ENCODE measurements at regions not wholly inside any gene's neighbourhood (a gene's known extent, or its start where the extent isn't known, plus 50 kb on each side); places are given as distances from the start of the nearest gene placed in this dataset.

DNA sequence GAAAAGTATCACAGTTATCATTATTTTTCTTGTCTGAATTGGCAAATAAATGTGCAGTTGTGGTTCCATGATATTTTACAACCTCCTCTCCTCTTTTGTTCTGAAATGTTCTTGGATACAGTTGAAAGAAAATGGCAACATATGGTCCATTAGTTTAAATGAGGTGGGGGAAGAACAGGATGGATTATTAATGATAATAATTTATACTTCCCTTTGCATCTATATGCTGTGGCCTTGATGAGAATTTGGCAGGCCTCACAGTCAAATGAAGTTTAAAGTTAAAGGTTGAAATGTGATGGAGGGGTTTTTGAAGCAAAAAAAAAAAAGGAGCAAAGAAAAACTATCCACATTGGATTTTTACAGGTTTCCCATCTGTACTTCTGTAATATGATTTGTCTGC is 946.3 kb upstream of the INTU start:
- intact Hi-C loops (cut with micrococcal nuclease) (no loop called here), dilution Hi-C loops (cut with MboI; ENCODE audit: extremely low pct_ligation_motif_present, low sequenced_read_pairs) (no loop called here)
- Histone ChIP-seq H3K36me3 (ENCODE audit: control insufficient read depth in 2 of 2, extremely low read depth in 1 of 2, insufficient read depth in 2 of 2, low read length in 2 of 2) (no peaks in the 10 kb centered on the region), H4K20me1 (replicated peaks; ENCODE audit: control insufficient read depth, extremely low read depth, insufficient read depth, low read length) (no peaks in the 10 kb centered on the region), H3K9ac (replicated peaks; ENCODE audit: extremely low read depth, insufficient read depth, low read length) (no peak overlapping the region), H3K9me1 (replicated peaks; ENCODE audit: control insufficient read depth, extremely low read depth, insufficient read depth, low read length) (no peaks in the 10 kb centered on the region), H3K79me2 (ENCODE audit: control insufficient read depth, insufficient read depth, low read length) (no peaks in the 10 kb centered on the region), H2AFZ (ENCODE audit: low read depth, low read length) (no peak overlapping the region), H3K4me2 (ENCODE audit: insufficient read depth, low read length) (no peak overlapping the region), H3K4me1 (ENCODE audit: control insufficient read depth, extremely low read depth, insufficient read depth, low read length) (no peaks in the 10 kb centered on the region), H3K27ac (ENCODE audit: insufficient read depth, low read depth, low read length) (no peak overlapping the region), H3K4me3 (replicated peaks in 1 of 3; ENCODE audit: insufficient read depth in 1 of 3, low read depth in 1 of 3, low read length in 3 of 3) (no peak overlapping the region), H3K9me3 (replicated peaks; ENCODE audit: control insufficient read depth, insufficient read depth, low read length) (no peaks in the 10 kb centered on the region), H3K27me3 (ENCODE audit: control insufficient read depth in 2 of 2, insufficient read depth in 2 of 2, low read length in 2 of 2) (no peaks in the 10 kb centered on the region)
- POLR2A ChIA-PET, result no interaction called here
- FAIRE-seq (no peak), DNase-seq (ENCODE audit: low read depth, low spot score) (no peak)
- CTCF ChIA-PET, result no interaction called here
- no peak for TF ChIP-seq POLR2A (IDR thresholded peaks at IDR 0.05; ENCODE audit: low read depth, low read length)
- TF ChIP-seq, protein P1, sequence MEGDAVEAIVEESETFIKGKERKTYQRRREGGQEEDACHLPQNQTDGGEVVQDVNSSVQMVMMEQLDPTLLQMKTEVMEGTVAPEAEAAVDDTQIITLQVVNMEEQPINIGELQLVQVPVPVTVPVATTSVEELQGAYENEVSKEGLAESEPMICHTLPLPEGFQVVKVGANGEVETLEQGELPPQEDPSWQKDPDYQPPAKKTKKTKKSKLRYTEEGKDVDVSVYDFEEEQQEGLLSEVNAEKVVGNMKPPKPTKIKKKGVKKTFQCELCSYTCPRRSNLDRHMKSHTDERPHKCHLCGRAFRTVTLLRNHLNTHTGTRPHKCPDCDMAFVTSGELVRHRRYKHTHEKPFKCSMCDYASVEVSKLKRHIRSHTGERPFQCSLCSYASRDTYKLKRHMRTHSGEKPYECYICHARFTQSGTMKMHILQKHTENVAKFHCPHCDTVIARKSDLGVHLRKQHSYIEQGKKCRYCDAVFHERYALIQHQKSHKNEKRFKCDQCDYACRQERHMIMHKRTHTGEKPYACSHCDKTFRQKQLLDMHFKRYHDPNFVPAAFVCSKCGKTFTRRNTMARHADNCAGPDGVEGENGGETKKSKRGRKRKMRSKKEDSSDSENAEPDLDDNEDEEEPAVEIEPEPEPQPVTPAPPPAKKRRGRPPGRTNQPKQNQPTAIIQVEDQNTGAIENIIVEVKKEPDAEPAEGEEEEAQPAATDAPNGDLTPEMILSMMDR (IDR thresholded peaks at IDR 0.05; ENCODE audit: extremely low read depth in 1 of 2, insufficient read depth in 1 of 2, low read depth in 1 of 2, low read length in 2 of 2), result no peak
- TF ChIP-seq MYC (IDR thresholded peaks at IDR 0.05; ENCODE audit: low read depth, low read length), result no peak
- TF ChIP-seq, protein P2, sequence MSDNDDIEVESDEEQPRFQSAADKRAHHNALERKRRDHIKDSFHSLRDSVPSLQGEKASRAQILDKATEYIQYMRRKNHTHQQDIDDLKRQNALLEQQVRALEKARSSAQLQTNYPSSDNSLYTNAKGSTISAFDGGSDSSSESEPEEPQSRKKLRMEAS (IDR thresholded peaks at IDR 0.05; ENCODE audit: insufficient read depth, insufficient read length), result no peak
- no peak for TF ChIP-seq EZH2 (IDR thresholded peaks at IDR 0.05; ENCODE audit: borderline replicate concordance, low read depth, low read length, severe bottlenecking)
- TF ChIP-seq FOS (IDR thresholded peaks at IDR 0.05; ENCODE audit: borderline replicate concordance, insufficient read depth, low read length), result no peak
- TF ChIP-seq GATA2 (IDR thresholded peaks at IDR 0.05; ENCODE audit: insufficient read depth, insufficient read length, low read depth, low read length), result no peak
- TF ChIP-seq POLR2AphosphoS5 (IDR thresholded peaks at IDR 0.05; ENCODE audit: insufficient read depth, low read depth, low read length), result no peak
- no peak for TF ChIP-seq JUN (IDR thresholded peaks at IDR 0.05; ENCODE audit: borderline replicate concordance, insufficient read depth, insufficient read length, low read depth)
- BruUV-seq (replicated peaks), result no TSS peak
